Caco-2 (cell line): ENCODE measurements at regions not wholly inside any gene's neighbourhood (a gene's known extent, or its start where the extent isn't known, plus 50 kb on each side); places are given as distances from the start of the nearest gene placed in this dataset.

Experiments
- BruUV-seq: library from RNA; stranded (reverse); fragments of 400-500 nt; replicated peaks from 2 replicates; lab custom pipeline; 2021; lab: Mats Ljungman, UMichigan
- CTCF ChIA-PET: fragments of 300-600 bp; sonication (Branson Sonifier 250); formaldehyde crosslinking; loops from one replicate; lab custom pipeline; 2022; ENCODE audit warnings: antibody characterized with exemption; lab: Charles Lee
- POLR2A ChIA-PET: fragments of 300-600 bp; sonication (Branson Sonifier 250); formaldehyde crosslinking; loops from one replicate; lab custom pipeline; 2022; ENCODE audit warnings: antibody characterized with exemption; lab: Charles Lee
- DNase-seq, 2 experiments: peaks; one replicate each; pipeline versions ENCODE4 v3.0.0 to v3.0.0-alpha.2; 2020 to 2022
- H3K27me3 ChIP-seq: replicated peaks from 2 replicates; pipeline ENCODE4 v1.6.0; 2011; ENCODE audit warnings: low read length; ENCODE audit not compliant: control insufficient read depth, insufficient read depth
- H3K36me3 ChIP-seq: 2 replicates; pipeline ENCODE4 v1.5.1; 2011; ENCODE audit warnings: low read length; ENCODE audit not compliant: control insufficient read depth, insufficient read depth
- H3K4me1 ChIP-seq: fragments of 250-450 bp; sonication (Bioruptor Pico); 2 replicates; pipeline ENCODE4 v1.5.1; 2020; ENCODE audit warnings: mild to moderate bottlenecking
- H3K4me3 ChIP-seq: 2 replicates; pipeline ENCODE4 v1.5.1; 2011; ENCODE audit warnings: low read depth, mild to moderate bottlenecking, control low read depth, low read length
- H3K9me3 ChIP-seq: fragments of 250-450 bp; sonication (Bioruptor Pico); 2 replicates; pipeline ENCODE4 v1.5.1; 2020; ENCODE audit warnings: mild to moderate bottlenecking, moderate library complexity
- H3K27ac Mint-ChIP-seq: one replicate; pipeline ENCODE4 v1.8.0; 2022; ENCODE audit warnings: mixed read lengths; ENCODE audit not compliant: unreplicated experiment
- H3K27me3 Mint-ChIP-seq: one replicate; pipeline ENCODE4 v1.8.0; 2022; ENCODE audit warnings: mixed read lengths; ENCODE audit not compliant: insufficient read depth, unreplicated experiment
- H3K36me3 Mint-ChIP-seq: one replicate; pipeline ENCODE4 v1.8.0; 2022; ENCODE audit warnings: mild to moderate bottlenecking, mixed read lengths; ENCODE audit not compliant: insufficient read depth, unreplicated experiment
- H3K4me1 Mint-ChIP-seq: one replicate; pipeline ENCODE4 v1.8.0; 2022; ENCODE audit warnings: low read depth, mixed read lengths; ENCODE audit not compliant: unreplicated experiment
- H3K4me3 Mint-ChIP-seq: one replicate; pipeline ENCODE4 v1.8.0; 2022; ENCODE audit warnings: mild to moderate bottlenecking, moderate library complexity, mixed read lengths; ENCODE audit not compliant: unreplicated experiment
- H3K9me3 Mint-ChIP-seq: one replicate; pipeline ENCODE4 v1.8.0; 2022; ENCODE audit warnings: mixed read lengths; ENCODE audit not compliant: unreplicated experiment
- CTCF ChIP-seq, 2 experiments: fragments of 200-600 bp in 1 of 2; IDR thresholded peaks; 1 replicate in 1 of 2; 2 replicates in 1 of 2; pipeline versions ENCODE4 v1.5.1 to v1.8.0; 2011 to 2022; ENCODE audit warnings: antibody characterized with exemption in 1 of 2, control low read depth in 1 of 2, inconsistent platforms in 1 of 2, low read depth in 1 of 2, low read length in 1 of 2, mild to moderate bottlenecking in 1 of 2, moderate library complexity in 1 of 2; ENCODE audit not compliant: insufficient read depth in 1 of 2, severe bottlenecking in 1 of 2, unreplicated experiment in 1 of 2
- intact Hi-C: fragments of 100-400 bp; cut with micrococcal nuclease; formaldehyde crosslinking; loops from one replicate; pipeline ENCODE4 v1.10.0; 2022; ENCODE audit not compliant: unreplicated experiment

- no TSS peak for BruUV-seq
- CTCF ChIA-PET = no interaction called here
- Histone ChIP-seq H3K36me3 (no peaks in the 10 kb centered on the region), H3K9me3 (peaks cover 3% of the 10 kb centered on the region), H3K4me1 (no peaks in the 10 kb centered on the region), H3K4me3 (no peak overlapping the region), H3K27me3 (no peaks in the 10 kb centered on the region)
- intact Hi-C loops = no loop called here
- Mint-ChIP-seq H3K27ac (no peak overlapping the region), H3K9me3 (peaks cover 9% of the 10 kb centered on the region), H3K36me3 (no peaks in the 10 kb centered on the region), H3K4me1 (no peaks in the 10 kb centered on the region), H3K27me3 (no peaks in the 10 kb centered on the region), H3K4me3 (no peak overlapping the region)
- POLR2A ChIA-PET = no interaction called here
- DNase-seq = no peak
- TF ChIP-seq CTCF (IDR thresholded peaks at IDR 0.05; ENCODE audit: insufficient read depth in 1 of 2, low read depth in 1 of 2, low read length in 1 of 2, severe bottlenecking in 1 of 2, unreplicated experiment in 1 of 2) = no peak
Observed at GRCh38 chr3:134080761-134081160, 51.0 kb upstream of the SLCO2A1 start.

- H3K27me3 Mint-ChIP-seq = no peaks in the 10 kb centered on the region
- no peak for DNase-seq
- peaks cover 9% of the 10 kb centered on the region for H3K9me3 Mint-ChIP-seq
- Histone ChIP-seq H3K36me3 (no peaks in the 10 kb centered on the region), H3K9me3 (peaks cover 3% of the 10 kb centered on the region), H3K4me1 (no peaks in the 10 kb centered on the region), H3K4me3 (no peak overlapping the region), H3K27me3 (no peaks in the 10 kb centered on the region)
- no peak overlapping the region for H3K4me3 Mint-ChIP-seq
- H3K4me1 Mint-ChIP-seq = no peaks in the 10 kb centered on the region
- ChIA-PET CTCF (no interaction called here), POLR2A (no interaction called here)
- intact Hi-C loops = no loop called here
- no peak overlapping the region for H3K27ac Mint-ChIP-seq
- no TSS peak for BruUV-seq
- no peaks in the 10 kb centered on the region for H3K36me3 Mint-ChIP-seq
- TF ChIP-seq CTCF (IDR thresholded peaks at IDR 0.05; ENCODE audit: insufficient read depth in 1 of 2, low read depth in 1 of 2, low read length in 1 of 2, severe bottlenecking in 1 of 2, unreplicated experiment in 1 of 2) = no peak
Observed at GRCh38 chr3:134079761-134080160, 50.0 kb upstream of the SLCO2A1 start.
